Uterus (tissue), 2 donors: ENCODE measurements at regions not wholly inside any gene's neighbourhood (a gene's known extent, or its start where the extent isn't known, plus 50 kb on each side); places are given as distances from the start of the nearest gene placed in this dataset.

Source experiments
- CTCF ChIP-seq, 4 experiments: fragments of 200-600 bp in 2 of 4; fragments of 450-650 bp in 2 of 4; sonication (generic) in 2 of 4; IDR thresholded peaks; one replicate each; pipeline ENCODE4 v1.5.1; 2016 to 2019; ENCODE audit warnings: antibody characterized with exemption in 4 of 4, mild to moderate bottlenecking in 2 of 4, moderate library complexity in 1 of 4
- POLR2A ChIP-seq, 2 donors: fragments of 450-650 bp; IDR thresholded peaks; one replicate each; pipeline ENCODE4 v1.6.1; 2016; ENCODE audit warnings: antibody characterized with exemption in 2 of 2, mild to moderate bottlenecking in 1 of 2, moderate library complexity in 1 of 2

- TF ChIP-seq CTCF (IDR thresholded peaks at IDR 0.05) (no peak), POLR2A (IDR thresholded peaks at IDR 0.05) (no peak)
Measured at GRCh38 chr3:40979962-40980361, 219.3 kb upstream of the CTNNB1 start.
